HG02588 (cell line): ENCODE measurements at regions not wholly inside any gene's neighbourhood (a gene's known extent, or its start where the extent isn't known, plus 50 kb on each side); places are given as distances from the start of the nearest gene placed in this dataset.
"Not testable (repeated sequence)": the region's sequence is repeated elsewhere in the genome, so short reads cannot be mapped to it uniquely, and the experiment has no call there.

Experiments used
- ATAC-seq: cut with Tn5 transposase; IDR thresholded peaks from one replicate; pipeline ENCODE4 v1.9.1; 2021; ENCODE audit warnings: mild to moderate bottlenecking, moderate library complexity; ENCODE audit not compliant: unreplicated experiment

DNA sequence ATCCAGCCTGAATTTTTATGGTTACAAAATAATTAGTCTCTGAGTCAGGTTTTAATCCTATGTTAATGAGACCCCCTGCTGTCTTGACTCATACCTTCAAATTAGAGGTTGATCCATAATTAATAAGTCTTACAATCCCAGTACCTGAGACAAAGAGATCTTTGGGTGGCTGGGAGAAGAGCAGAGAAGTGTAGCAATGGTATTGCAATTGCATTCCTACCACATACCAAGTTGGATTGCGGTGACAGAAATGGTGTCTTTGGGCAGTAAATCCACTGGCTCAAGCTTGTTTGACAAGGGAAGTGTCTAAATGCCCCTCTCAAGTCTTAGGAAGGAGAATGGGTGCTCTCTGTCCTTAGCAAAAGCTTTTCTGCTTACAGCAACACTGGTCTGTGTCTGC lies 150.4 kb downstream of the BTBD3 start:
- no peak for ATAC-seq

DNA sequence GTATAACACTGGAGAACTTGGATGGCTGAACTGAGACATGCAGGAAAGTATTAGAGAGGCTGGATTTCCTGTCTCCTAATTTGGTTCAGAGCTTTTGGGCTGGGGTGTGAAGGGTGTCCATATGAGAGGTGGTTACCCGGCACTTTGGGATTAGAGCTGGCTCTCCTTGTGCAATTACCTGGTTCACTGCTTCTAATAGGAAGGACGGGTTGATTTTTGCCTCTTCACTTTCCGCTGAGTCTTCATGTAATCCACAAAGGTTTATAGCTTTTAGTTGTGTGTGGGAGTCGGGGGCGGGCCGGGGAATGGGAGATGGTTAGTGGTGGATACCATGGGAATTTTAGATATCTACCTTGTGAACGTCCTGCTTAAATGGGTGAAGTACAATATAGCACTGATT lies 151.5 kb downstream of the BTBD3 start:
- ATAC-seq: no peak

DNA sequence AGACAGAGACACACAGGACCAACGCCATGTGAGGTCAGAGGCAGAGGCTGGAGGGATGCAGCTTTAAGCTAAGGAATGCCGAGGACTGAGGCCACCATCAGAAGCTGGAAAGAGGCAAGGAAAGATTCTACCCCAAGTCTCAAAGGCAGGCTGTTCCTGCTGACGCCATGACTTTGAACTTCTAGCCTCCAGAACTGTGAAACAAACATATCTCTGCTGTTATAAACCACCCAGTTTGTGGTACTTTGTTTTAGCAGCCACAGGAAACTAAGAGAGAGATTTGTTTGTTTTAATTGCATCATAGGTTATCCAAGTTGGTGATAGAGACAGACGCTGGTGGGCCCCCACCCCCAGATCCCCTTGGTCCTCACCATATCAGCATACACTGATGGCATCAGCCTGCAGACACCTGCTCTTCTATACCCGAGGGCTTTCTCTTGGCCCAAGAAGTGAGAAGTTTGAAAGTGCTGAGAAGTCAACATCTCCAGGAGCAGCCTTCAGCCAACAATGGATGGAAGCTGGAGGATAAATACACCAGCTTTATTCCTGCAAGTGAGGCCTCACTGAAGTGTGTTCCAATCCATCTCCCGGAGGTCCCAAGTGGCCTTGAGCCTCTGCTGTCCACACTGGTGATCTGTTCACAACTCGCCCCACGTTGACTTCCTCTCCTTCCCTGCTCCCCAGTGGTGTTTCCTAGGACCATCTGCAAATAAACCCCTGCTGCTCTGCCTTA lies 154.7 kb downstream of the BTBD3 start:
- no peak for ATAC-seq

DNA sequence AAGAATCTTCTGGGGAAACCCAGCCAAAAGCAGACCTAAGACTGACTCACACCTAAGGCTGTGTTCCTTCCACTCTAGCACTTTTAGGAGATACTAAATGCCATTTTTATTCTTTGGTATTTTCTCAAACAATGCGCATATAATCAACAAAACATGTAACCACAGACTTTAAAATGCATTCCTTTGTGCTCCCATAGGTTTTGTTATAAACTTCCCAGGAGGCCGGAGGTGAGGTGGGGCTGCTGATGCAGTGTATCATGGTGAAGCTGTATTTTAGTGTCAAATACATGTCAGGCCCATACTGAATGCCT lies 155.2 kb downstream of the BTBD3 start:
- no peak for ATAC-seq

DNA sequence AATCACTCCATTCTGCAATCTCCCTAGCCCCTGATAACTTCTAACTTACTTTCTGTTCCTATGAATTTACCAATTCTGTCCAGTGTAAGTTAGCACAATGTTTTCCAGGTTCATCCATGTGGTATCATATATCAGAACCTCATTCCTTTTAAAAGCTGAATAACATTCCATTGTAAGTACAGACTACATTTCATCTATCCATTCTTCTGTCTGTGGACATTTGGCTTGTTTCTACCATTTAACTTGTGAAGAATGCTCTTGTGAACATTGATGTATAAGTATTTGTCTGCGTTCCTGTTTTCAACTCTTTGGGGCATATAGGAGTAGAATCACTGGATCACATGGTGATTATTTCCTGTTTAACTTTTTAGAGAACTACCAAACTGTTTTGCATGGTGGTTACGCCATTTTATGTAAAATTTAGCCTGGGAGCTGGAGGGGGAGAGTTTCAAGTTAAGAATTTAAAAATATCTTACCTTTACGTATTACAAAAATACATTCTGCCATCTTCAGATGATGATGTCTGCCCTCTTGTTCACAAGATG lies 156.5 kb downstream of the BTBD3 start:
- no peak for ATAC-seq

DNA sequence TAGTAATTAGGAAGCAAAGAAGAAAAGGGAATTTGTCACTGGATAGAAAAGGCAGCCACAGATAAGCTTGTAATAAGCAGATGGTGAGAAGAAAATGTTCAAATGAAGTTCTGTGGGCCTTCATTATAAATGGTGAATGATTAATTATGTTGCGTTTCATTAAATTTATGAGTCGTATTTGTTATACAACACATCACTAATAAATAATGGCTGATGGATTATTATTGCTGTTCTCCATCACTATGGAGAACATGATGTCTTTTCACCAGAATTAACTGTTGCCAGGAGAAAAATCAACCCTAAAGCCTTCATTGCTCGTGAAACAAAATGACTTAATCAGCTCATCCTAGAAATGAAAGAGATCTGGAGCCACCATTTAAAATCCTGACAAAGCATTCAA lies 158.5 kb downstream of the BTBD3 start:
- ATAC-seq: no peak

DNA sequence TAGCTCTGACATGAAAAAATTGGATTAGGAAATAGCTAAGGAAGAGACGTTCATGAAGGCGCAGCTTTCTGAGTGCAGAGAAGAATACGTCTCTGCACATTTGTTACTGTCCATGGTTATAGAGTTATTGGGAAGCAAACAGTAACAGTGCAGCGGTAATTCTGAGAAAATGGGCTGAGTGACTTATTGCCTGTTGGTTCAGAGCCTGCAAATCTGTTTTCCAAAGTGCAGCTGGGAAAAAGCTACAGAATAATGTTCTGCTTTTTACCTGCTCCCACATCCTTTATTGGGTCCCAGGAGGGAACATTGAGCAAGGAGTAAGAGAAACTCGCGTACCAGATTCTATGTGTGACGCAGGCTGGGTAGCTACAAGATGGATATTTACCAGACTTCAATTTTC lies 160.2 kb downstream of the BTBD3 start:
- ATAC-seq: no peak

DNA sequence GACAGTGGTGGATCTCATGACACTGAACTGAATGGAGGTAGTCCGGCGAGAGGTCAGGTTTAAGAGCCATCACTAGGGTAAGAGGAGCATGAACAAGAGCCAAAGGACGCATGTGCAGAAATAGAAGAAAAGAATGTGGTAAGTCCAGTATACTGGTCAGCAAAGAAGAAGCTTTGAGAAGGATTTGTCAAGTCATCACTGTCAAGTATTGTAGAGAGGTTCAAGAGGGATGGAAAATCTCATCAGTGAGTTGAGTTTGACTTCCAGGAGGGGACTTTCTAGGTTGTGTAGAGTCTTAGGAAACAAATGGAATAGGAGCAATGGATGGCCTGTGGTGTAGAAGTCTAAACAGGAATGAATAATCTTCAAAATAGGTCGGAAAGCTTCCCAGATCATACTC lies 161.8 kb downstream of the BTBD3 start:
- ATAC-seq: no peak

DNA sequence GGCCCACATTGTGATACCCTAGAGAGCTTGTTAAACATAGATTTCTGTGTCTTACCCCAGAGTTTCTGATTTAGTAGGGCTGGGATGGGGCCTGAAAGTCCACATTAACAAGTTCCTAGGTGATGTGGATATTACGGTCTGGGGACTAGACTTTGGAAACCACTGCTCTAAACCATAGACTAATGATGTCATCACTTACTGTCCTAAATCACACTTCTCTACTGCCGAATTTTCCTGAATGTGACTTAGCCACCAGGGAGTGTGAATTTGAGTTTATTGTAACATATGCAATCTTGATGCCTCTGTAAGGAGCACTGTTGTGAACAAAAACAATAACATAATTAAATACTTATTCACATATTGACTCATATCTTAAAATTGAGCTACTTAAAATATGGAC lies 165.6 kb downstream of the BTBD3 start:
- ATAC-seq: no peak

DNA sequence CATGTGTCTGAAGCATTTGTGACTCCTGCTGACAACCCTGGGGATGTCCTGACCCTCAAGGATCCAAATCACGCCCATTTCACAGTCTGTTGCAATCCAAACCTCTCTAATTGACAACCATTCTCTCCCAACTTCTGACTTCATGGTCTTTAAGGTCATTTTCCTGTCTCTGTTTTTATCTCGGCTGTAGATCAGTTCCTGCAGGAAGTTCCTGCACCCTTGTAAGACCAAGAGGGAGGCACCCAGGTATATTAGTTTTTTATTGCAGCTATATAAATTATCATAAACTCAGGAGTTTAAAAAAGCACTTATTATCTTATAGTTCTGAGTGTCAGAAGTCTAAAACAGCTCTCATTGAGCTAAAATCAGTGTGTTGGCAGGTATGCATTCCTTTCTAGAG lies 166.8 kb downstream of the BTBD3 start:
- ATAC-seq: no peak

DNA sequence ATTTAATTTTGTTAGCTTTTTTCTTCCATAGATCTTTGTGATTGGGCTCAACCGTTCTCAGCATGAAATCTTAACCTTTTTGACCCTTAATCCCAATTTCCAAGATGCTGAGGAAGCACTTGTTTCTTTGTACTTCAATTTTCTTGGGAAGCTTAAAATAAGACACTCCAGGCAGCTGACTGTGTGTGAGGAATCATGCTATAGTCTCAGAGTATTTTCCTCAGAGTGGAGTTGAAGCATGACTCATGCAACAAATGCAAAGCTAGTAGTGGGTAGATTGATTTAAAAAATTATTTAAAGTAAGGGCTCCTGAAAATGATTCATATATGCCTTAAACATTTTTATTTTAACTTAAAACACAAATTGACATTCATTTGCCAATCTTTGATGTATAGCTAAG lies 168.7 kb downstream of the BTBD3 start:
- no peak for ATAC-seq

DNA sequence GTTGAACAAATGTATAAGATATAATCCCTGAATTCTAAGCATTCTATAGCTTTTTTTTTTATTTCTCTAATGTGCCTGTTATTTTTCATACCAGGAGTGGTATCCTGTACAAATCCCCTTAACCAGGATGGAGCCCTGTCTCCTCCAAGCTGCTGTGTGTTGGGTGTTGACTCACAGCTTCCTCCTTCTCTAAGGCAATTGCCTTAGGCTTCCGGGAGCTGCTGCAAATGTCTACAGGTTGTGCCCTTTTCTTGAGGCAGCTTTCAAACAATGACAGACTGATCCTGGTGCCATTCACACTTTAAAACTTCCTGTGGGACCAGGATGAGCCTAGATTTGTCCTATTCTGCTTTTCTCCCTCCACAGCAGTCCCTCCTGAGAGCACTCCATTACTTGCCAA lies 173.2 kb downstream of the BTBD3 start:
- ATAC-seq: no peak

DNA sequence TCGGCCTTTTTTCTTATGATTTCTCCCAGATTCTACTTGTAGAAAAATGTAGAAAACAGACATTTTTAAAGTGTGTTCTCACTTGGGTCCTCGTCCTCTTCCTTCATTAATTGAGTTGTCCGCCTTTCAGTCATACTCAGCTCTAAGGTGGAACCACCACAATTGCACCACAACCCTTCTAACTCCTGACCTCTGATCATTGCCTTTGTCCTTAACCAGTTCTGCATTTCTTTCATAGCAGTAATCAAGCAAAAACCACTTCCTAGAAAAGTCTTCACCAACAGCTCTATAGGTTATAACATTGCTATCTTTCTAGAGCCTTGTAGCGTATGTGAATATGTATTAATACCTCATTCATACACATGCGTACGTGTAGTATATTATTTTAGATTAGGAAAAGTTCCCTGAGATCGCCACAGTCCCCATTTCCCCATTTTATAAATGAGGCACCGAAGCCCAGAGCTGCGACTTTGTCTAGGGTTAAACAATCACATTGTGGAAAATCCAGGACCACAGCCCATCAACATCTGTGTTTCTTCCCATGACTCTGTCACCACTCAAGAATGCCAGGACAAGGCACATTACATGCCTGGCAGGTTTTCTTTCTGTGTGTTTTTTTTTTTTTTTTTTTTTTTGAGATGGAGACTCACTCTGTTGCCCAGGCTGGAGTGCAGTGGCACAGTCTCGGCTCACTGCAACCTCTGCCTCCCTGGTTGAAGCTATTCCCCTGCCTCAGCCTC lies 175.5 kb downstream of the BTBD3 start:
- no peak for ATAC-seq

DNA sequence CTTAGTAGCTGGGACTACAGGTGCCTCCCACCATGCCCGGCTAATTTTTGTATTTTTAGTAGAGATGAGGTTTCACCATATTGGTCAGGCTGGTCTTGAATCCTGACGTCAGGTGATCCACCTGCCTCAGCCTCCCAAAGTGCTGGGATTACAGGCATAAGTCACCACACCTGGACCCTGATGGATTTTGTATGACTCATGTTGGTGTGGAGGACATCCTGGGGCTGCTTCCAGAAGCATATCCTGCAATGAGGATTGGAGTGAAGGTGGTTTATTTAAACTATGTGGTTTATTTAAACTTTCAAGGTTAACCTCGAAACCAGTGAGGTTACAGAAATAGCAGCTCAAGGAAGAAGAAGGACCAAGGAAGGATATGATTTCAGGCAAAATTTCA lies 176.1 kb downstream of the BTBD3 start:
- not testable (repeated sequence) for ATAC-seq

DNA sequence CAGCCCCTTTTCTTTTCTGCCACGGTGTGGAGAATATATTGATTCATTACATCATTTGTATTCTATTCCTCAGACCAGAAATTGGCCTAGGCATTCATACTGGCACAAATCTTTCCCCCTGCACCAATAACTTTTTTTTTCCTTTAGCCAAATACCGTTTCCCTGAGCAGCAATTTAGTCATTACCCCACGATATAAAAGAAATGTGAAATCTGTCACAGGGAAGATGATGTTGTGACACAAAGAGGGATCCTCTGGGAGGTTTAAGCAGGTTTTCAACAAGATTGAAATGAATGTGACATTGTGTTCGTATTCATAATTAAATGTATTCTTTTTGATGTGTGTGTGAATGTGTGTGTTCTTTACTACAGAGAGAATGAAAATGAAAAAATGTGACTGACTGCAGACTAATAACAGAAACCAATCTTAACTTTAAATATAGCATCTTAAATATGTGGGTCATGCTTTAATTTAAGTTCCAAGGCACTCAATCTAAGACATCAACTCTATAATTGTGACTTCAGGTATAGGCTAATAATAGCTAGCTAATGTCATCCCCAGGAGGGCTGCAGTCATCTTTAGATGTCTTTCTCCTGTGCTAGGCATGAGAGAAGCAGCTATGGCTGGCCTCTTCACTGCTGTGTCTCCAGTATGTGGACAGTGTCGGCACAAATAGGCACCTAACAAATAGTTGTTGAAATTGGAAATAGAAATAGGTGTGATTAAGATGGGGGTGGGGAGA lies 177.7 kb downstream of the BTBD3 start:
- no peak for ATAC-seq

DNA sequence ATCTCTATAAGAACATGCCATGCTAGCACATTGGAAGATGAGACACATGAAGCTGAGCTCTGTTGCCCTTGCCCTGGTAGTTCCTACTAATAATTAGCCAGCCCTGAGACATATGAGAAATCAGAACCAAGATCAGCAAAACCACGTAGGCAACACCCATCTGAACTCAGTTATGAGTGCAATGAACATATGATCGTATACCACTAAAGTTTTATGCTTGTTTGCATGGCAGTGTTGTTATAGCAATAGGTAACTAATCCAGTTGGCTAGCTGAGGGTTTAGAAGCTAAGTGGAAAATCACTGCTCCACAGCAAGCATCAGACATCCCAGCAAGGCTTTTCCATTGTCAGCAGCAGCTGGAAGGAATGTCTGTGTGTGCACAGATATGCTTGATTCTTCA lies 180.7 kb downstream of the BTBD3 start:
- no peak for ATAC-seq

DNA sequence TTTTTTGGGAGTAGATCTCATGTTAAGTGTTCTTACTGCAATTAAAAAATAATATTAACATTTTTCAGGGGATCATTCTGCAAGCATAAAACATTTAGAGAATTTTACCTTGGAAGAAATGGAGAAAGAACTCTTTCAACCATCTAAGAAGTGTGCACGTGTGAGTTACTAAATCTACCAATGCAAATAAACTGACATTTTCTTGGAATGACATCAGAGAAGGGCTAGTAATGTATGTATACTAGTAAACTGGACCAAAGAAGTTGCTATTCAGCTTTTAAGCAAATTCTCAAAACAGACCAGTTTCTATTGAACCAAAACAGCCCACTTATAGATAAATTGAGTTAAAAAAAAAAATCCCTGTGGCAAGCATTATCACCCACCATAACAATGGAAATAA lies 191.2 kb downstream of the BTBD3 start:
- no peak for ATAC-seq

DNA sequence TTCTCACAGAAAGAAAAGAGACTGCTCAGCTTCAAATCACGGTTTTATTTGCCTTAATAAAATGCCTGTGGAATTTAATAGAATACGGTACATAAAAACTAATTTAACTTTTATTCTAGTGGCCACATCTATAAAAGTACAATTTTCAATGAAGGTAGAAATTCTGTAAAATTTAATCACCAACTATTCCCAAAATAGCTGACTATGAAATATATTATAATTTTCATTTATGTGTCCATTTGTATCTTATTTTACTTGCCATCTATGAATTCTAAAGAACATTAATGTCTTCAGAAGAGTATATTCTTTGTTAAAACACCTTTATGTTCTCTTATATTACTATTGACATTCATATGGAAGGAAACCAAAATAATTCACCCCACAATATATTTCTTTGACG lies 192.6 kb downstream of the BTBD3 start:
- ATAC-seq: no peak

DNA sequence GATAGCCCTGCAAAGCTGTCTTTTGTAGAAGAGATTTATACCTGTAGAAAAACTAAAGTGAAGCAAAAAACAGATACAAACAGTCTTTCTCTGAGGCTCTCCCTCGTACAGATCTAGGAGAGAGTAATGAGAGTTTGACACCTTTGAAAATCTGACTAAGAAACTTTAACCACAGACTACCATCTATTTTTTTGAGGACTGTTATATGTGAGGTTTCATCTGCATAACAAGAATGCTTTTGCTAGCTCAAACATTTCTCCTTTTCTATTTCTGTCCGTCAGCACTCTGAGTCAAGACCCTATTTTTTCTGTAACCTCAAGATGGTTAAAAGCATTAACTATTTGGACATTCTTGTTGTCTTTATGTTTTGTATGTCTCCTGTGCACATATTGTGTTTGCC lies 193.0 kb downstream of the BTBD3 start:
- no peak for ATAC-seq

DNA sequence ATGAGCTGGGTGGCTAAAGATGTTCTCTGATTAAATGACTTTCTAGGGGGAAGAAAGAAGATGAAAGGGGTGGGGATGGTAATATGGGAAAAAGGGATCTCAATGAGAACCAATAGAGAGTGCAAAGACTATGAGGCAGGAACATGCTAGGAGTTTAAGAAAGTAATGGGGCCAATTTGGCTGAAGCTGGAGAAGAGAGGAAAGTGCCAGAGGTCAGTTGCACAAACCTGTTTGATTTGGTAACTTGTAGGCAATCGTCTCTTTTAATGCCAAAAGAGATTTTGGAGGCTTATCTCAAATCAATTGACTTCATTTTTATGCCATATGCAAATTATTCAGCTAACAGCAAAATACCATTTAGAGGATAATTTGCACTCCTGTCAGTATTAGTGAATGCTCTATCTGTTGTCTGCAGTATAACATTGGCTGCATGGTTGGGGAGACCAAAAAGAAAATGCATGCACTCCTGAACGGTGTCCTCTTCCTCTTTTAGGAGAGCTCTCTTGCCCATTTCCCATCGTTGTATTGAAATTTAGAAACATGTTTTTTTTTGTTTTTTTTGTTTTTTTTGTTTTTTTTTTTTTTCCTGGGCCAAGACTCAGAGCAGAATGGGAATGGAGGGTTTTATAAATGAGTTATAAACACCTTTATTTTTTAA lies 193.9 kb downstream of the BTBD3 start:
- no peak for ATAC-seq

DNA sequence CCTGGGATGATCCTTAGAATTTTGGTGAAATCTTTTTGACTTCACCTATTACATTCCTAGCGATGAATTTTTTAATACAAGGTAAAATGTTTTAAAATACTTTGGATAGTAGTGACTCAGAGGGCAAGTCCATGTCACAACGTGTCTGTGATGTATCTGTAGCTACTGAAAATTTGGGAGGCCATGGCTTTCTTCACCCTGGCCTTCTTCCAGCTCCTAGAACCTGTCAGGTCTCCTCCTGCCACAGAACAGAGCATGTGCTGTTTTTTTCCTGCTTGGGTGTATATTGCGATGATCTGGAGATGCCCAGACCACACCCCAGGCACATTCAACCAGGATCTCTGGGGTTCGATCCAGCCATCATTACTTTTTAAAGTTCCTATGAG lies 194.4 kb downstream of the BTBD3 start:
- no peak for ATAC-seq
